Fibroblast of villous mesenchyme (primary cell): ENCODE measurements at regions not wholly inside any gene's neighbourhood (a gene's known extent, or its start where the extent isn't known, plus 50 kb on each side); places are given as distances from the start of the nearest gene placed in this dataset.

Experiments
- DNase-seq: peaks from one replicate; pipeline ENCODE4 v3.0.0-alpha.2; 2010; ENCODE audit warnings: low read depth
- H3K4me3 ChIP-seq: 2 replicates; pipeline ENCODE4 v1.5.1; 2011; ENCODE audit warnings: low read depth, mild to moderate bottlenecking, low read length
- CTCF ChIP-seq: IDR thresholded peaks from 2 replicates; pipeline ENCODE4 v1.5.1; 2012; ENCODE audit warnings: low read depth, mild to moderate bottlenecking, low read length; ENCODE audit not compliant: insufficient read depth

DNA sequence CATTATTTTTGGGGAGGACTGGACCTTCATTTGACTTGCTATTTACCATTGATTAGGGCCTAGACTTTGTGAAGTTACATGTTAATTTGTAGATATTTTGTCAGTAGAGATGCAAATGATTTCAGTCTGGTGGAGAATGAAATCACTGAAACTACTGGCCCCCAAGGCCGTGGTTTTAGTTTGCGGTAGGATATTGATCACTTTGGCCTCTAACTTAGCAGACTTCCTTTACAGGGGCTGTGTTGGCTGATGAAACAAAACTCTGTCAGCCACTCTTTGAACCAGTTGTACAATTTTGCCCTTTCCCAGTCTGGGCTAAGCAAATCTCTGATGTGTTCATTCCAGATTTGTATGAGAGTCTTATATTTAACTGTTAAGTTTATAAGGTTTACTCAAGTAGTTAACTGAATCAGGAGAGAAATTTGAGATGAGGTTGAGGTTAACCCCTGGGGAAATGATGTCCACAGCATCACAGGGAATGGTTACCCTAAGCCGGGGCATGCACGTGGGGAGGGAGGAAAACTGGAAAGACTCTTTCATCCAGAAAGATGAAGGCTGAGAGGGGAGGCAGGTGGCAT lies 105.7 kb upstream of the INSIG1 start:
- TF ChIP-seq CTCF = no peak

GRCh38 chr7:155192961-155193640 lies 104.6 kb upstream of the INSIG1 start:
- H3K4me3 ChIP-seq = no peak overlapping the region
- TF ChIP-seq CTCF = no peak
- no peak for DNase-seq

More for the DNA sequence above, 105.7 kb upstream of the INSIG1 start:
- DNase-seq = no peak
- no peak overlapping the region for H3K4me3 ChIP-seq

GRCh38 chr7:155193716-155194115 lies 104.0 kb upstream of the INSIG1 start:
- no peak overlapping the region for H3K4me3 ChIP-seq
- TF ChIP-seq CTCF = no peak
- DNase-seq = no peak

GRCh38 chr7:155194382-155195140 lies 103.1 kb upstream of the INSIG1 start:
- DNase-seq = no peak
- no peak overlapping the region for H3K4me3 ChIP-seq
- no peak for TF ChIP-seq CTCF

DNA sequence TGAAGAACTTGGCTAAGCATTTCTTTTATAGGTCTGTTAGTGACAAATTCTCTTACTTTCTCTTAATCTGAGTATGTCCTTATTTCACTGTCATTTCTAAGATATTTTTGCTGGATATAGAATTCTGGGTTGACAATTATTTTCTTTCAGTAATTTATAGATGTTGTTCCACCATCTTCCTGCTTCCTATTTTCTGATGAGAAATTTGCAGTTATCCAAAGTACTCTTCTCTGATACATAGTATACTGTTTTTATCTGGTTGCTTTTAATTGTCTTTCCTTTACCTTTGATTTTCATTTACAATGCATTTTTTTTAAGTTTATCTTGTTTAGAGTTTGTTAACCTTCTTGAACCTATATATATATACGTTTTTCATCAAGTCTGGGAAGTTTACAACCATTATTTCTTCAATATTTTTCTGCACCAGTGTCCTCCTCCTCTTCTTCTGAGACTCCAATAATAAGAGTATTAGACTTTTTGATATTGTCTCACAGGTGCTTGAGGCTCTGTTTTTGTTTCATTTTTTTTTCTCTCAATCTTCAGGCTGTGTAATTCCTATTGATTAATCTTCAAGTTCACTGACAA lies 101.6 kb upstream of the INSIG1 start:
- TF ChIP-seq CTCF = no peak
- H3K4me3 ChIP-seq = no peak overlapping the region
- no peak for DNase-seq

- TF ChIP-seq CTCF = no peak
- H3K4me3 ChIP-seq = no peak overlapping the region
- DNase-seq = no peak
These were observed 99.3 kb upstream of the INSIG1 start for GRCh38 chr7:155198196-155198892.
